Transverse colon (tissue), 4 donors: ENCODE measurements at regions not wholly inside any gene's neighbourhood (a gene's known extent, or its start where the extent isn't known, plus 50 kb on each side); places are given as distances from the start of the nearest gene placed in this dataset.

Experiments
- DNase-seq: peaks from one replicate; pipeline ENCODE4 v3.0.0-alpha.2; 2019
- H3K27ac ChIP-seq, 4 donors: fragments of 200-600 bp; sonication (generic); 2 replicates each; pipeline ENCODE4 v1.5.1; 2016 to 2018; ENCODE audit warnings: inconsistent platforms in 4 of 4
- H3K27me3 ChIP-seq: fragments of 200-600 bp; sonication (generic); 2 replicates; pipeline ENCODE4 v1.5.1; 2017; ENCODE audit warnings: inconsistent platforms
- H3K36me3 ChIP-seq, 4 donors: fragments of 200-600 bp; sonication (generic); 2 replicates each; pipeline ENCODE4 v1.5.1; 2017 to 2019; ENCODE audit warnings: inconsistent platforms in 4 of 4
- H3K4me1 ChIP-seq, 4 donors: fragments of 200-600 bp; sonication (generic); 2 replicates each; pipeline ENCODE4 v1.5.1; 2017 to 2020; ENCODE audit warnings: inconsistent platforms in 4 of 4
- H3K4me3 ChIP-seq, 4 donors: fragments of 200-600 bp; sonication (generic); 1 replicate in 1 of 4; 2 replicates in 3 of 4; pipeline versions ENCODE4 v1.5.1 to v1.6.1; 2017 to 2019; ENCODE audit warnings: inconsistent platforms in 4 of 4
- H3K9me3 ChIP-seq, 2 donors: fragments of 200-600 bp; sonication (generic); 2 replicates each; pipeline ENCODE4 v1.5.1; 2017 to 2019; ENCODE audit warnings: inconsistent platforms in 2 of 2
- CTCF ChIP-seq, 5 experiments: fragments of 200-600 bp in 3 of 5; fragments of 450-650 bp in 2 of 5; sonication (generic) in 3 of 5; IDR thresholded peaks; 1 replicate in 2 of 5; 2 replicates in 3 of 5; pipeline ENCODE4 v1.5.1; 2016 to 2017; ENCODE audit warnings: antibody characterized with exemption in 5 of 5, inconsistent platforms in 3 of 5, mild to moderate bottlenecking in 2 of 5, moderate library complexity in 1 of 5
- EP300 ChIP-seq: sonication (generic); formaldehyde crosslinking; IDR thresholded peaks from one replicate; pipeline ENCODE4 v1.6.1; 2017; ENCODE audit warnings: antibody characterized with exemption, low read depth
- POLR2A ChIP-seq: fragments of 450-650 bp; IDR thresholded peaks from one replicate; pipeline ENCODE4 v1.6.1; 2016; ENCODE audit warnings: antibody characterized with exemption, mild to moderate bottlenecking, moderate library complexity
- POLR2AphosphoS5 ChIP-seq, 3 donors: sonication (generic); formaldehyde crosslinking; IDR thresholded peaks; one replicate each; pipeline ENCODE4 v1.6.1; 2016; ENCODE audit warnings: antibody characterized with exemption in 3 of 3
- WGBS, 2 donors: methylation state at CpG; one replicate each; pipeline ENCODE4 v1.1.5; 2018; ENCODE audit warnings: low coverage in 1 of 2; 5-methylcytosine and 5-hydroxymethylcytosine counted together
- in situ Hi-C, 4 donors: fragments of 200-750 bp; cut with MboI; loops; one replicate each; pipeline versions ENCODE4 v1.15.0 to v1.15.1; 2017; ENCODE audit warnings: low sequenced_read_pairs in 3 of 4, low pct_ligation_motif_present in 1 of 4, low pct_unique_long_range_greater_than_20kb in 1 of 4
- intact Hi-C: fragments of 100-400 bp; cut with DNase I; formaldehyde crosslinking; loops from one replicate; pipeline ENCODE4 v1.15.1; 2023; ENCODE audit warnings: low total_unique reads

GRCh38 chr5:145589063-145589462, 246.1 kb downstream of the PRELID2 start:
- in situ Hi-C loops, result no loop called here

GRCh38 chr5:145588558-145588957, 246.6 kb downstream of the PRELID2 start:
- intact Hi-C loops (no loop called here), in situ Hi-C loops (no loop called here)
- no peaks in the 10 kb centered on the region for H3K27me3 ChIP-seq
- no peak for DNase-seq
- TF ChIP-seq CTCF (IDR thresholded peaks at IDR 0.05) (no peak), POLR2AphosphoS5 (IDR thresholded peaks at IDR 0.05) (no peak), EP300 (no peak), POLR2A (no peak)
- no peak overlapping the region for H3K4me3 ChIP-seq
- no peaks in the 10 kb centered on the region for H3K36me3 ChIP-seq
- H3K9me3 ChIP-seq, result peaks cover 0 to 5% of the 10 kb centered on the region in 2 donors
- H3K27ac ChIP-seq, result no peak overlapping the region
- peaks cover 0 to 21% (median 15%) of the 10 kb centered on the region in 4 donors for H3K4me1 ChIP-seq
- 55 to 58% methylated on average over 2 of the region's 2 CpGs for WGBS, 2 donors

More at GRCh38 chr5:145589063-145589462, 246.1 kb downstream of the PRELID2 start:
- H3K27ac ChIP-seq, result no peak overlapping the region
- no peak for TF ChIP-seq EP300
- no peak for TF ChIP-seq POLR2A
- no peak for TF ChIP-seq CTCF (IDR thresholded peaks at IDR 0.05)
- no peak for TF ChIP-seq POLR2AphosphoS5 (IDR thresholded peaks at IDR 0.05)
- DNase-seq, result no peak
- peaks cover 0 to 21% (median 15%) of the 10 kb centered on the region in 4 donors for H3K4me1 ChIP-seq
- H3K27me3 ChIP-seq, result no peaks in the 10 kb centered on the region
- intact Hi-C loops, result no loop called here
- H3K36me3 ChIP-seq, result no peaks in the 10 kb centered on the region
- peaks cover 0 to under 1% of the 10 kb centered on the region in 2 donors for H3K9me3 ChIP-seq
- 66 to 77% methylated on average over 2 of the region's 2 CpGs for WGBS, 2 donors
- H3K4me3 ChIP-seq, result no peak overlapping the region

- H3K27me3 ChIP-seq, result no peaks in the 10 kb centered on the region
- no peaks in the 10 kb centered on the region for H3K36me3 ChIP-seq
- H3K4me1 ChIP-seq, result peaks cover 0 to 21% (median 15%) of the 10 kb centered on the region in 4 donors
- peaks cover 0 to 5% of the 10 kb centered on the region in 2 donors for H3K9me3 ChIP-seq
- no peak overlapping the region for H3K27ac ChIP-seq
- H3K4me3 ChIP-seq, result no peak overlapping the region
- WGBS, 2 donors, result 70 to 88% methylated on average over 2 to 4 of the region's 4 CpGs
- intact Hi-C loops (no loop called here), in situ Hi-C loops (no loop called here)
- DNase-seq, result no peak
- TF ChIP-seq EP300, result no peak
- no peak for TF ChIP-seq POLR2AphosphoS5 (IDR thresholded peaks at IDR 0.05)
- no peak for TF ChIP-seq POLR2A
- no peak for TF ChIP-seq CTCF (IDR thresholded peaks at IDR 0.05)
Measured at GRCh38 chr5:145588113-145588512, 247.0 kb downstream of the PRELID2 start.

- no peak for TF ChIP-seq POLR2A
- no peak for TF ChIP-seq EP300
- no peak for TF ChIP-seq CTCF (IDR thresholded peaks at IDR 0.05)
- no peak for TF ChIP-seq POLR2AphosphoS5 (IDR thresholded peaks at IDR 0.05)
- DNase-seq, result no peak
- Histone ChIP-seq H3K4me1 (peaks cover 0 to 21% (median 15%) of the 10 kb centered on the region in 4 donors), H3K4me3 (no peak overlapping the region), H3K27me3 (no peaks in the 10 kb centered on the region), H3K36me3 (no peaks in the 10 kb centered on the region), H3K27ac (no peak overlapping the region), H3K9me3 (peaks cover 0 to 5% of the 10 kb centered on the region in 2 donors)
- in situ Hi-C loops (no loop called here), intact Hi-C loops (no loop called here)
- WGBS, 2 donors, result 63 to 80% methylated on average over 1 of the region's 1 CpG
Measured at GRCh38 chr5:145587710-145588109, 247.4 kb downstream of the PRELID2 start.
